ENCODE measurements at regions not wholly inside any gene's neighbourhood (a gene's known extent, or its start where the extent isn't known, plus 50 kb on each side); places are given as distances from the start of the nearest gene placed in this dataset.

DNA sequence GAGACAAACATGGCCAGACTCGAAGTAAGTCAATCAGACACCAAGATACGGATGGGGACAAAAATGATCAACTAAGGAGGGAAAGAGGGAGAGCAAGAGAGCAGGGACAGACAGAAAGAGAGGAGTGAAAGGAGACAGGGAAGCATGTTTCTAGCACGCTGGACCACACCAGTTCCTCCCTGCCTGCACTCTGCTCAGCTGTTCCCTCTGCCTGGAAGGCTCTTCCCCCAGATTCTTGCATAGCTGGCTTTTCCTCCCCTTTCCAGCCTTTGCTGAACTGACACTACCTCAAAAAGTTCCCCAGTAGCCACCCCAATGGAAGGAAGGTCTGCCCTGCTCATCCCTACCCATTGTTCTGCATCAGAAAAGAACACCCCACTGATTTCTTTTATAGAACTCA lies 185.9 kb downstream of the MAFB start:
- Histone ChIP-seq H3K4me2 (ENCODE audit: insufficient read depth in 1 of 2, low read depth in 2 of 2, low read length in 2 of 2) (no peak overlapping the region), H4K20me1 (replicated peaks in 1 of 2; ENCODE audit: control insufficient read depth in 1 of 2, insufficient read depth in 2 of 2, low read length in 2 of 2) (no peaks in the 10 kb centered on the region), H3K56ac (replicated peaks; ENCODE audit: insufficient read length, low read depth, low read length) (no peak overlapping the region), H3K27ac (ENCODE audit: low read depth, low read length) (no peak overlapping the region), H2BK15ac (ENCODE audit: low read length) (no peak overlapping the region), H3K27me3 (replicated peaks in 1 of 4; ENCODE audit: control insufficient read depth in 3 of 4, extremely low read depth in 1 of 4, insufficient read depth in 3 of 4, low read length in 3 of 4) (no peaks in the 10 kb centered on the region), H2AFZ (ENCODE audit: low read length) (peak overlapping the region; percentile 68; the same call in 1 of the 2 replicates), H4K91ac (replicated peaks; ENCODE audit: insufficient read length, low read length) (no peak overlapping the region), H3K79me2 (ENCODE audit: control insufficient read depth in 1 of 2, insufficient read depth in 2 of 2, low read length in 2 of 2) (no peaks in the 10 kb centered on the region), H3K9me3 (ENCODE audit: insufficient read depth in 2 of 2, low read depth in 1 of 2, low read length in 1 of 2) (no peaks in the 10 kb centered on the region), H4K5ac (ENCODE audit: insufficient read length, low read depth, low read length) (no peak overlapping the region), H3K23me2 (ENCODE audit: low read depth, low read length) (no peaks in the 10 kb centered on the region), H3K9ac (replicated peaks in 1 of 4; ENCODE audit: extremely low read depth in 1 of 4, low read depth in 3 of 4, low read length in 3 of 4) (no peak overlapping the region), H3K18ac (ENCODE audit: extremely low read depth, low read length) (no peak overlapping the region), H3K23ac (ENCODE audit: insufficient read length) (no peak overlapping the region), H2BK20ac (ENCODE audit: low read length) (no peak overlapping the region), H3K4me3 (ENCODE audit: extremely low read depth in 1 of 4, insufficient read depth in 2 of 4, low read depth in 3 of 4, low read length in 4 of 4) (no peak overlapping the region), H2BK12ac (ENCODE audit: low read depth, low read length) (no peak overlapping the region), H3K4me1 (replicated peaks in 1 of 4; ENCODE audit: control insufficient read depth in 3 of 4, insufficient read depth in 4 of 4, low read length in 3 of 4) (peaks cover 0 to 3% (median 0%) of the 10 kb centered on the region in 4 experiments; a peak in 4 of 7 replicates), H3K36me3 (ENCODE audit: control insufficient read depth in 2 of 4, insufficient read depth in 4 of 4, low read length in 3 of 4) (no peaks in the 10 kb centered on the region), H2BK5ac (ENCODE audit: low read depth, low read length) (no peak overlapping the region), H3K4ac (replicated peaks; ENCODE audit: insufficient read length, low read depth, low read length) (no peak overlapping the region), H2BK120ac (replicated peaks; ENCODE audit: low read depth, low read length) (no peak overlapping the region), H3K14ac (ENCODE audit: insufficient read length) (no peak overlapping the region), H3K79me1 (ENCODE audit: low read depth, low read length) (no peaks in the 10 kb centered on the region), H2AK5ac (ENCODE audit: low read depth, low read length) (no peak overlapping the region), H4K8ac (ENCODE audit: extremely low read depth, insufficient read depth, low read length) (no peak overlapping the region)
- FAIRE-seq (no peak), DNase-seq (ENCODE audit: low read depth in 1 of 2, low spot score in 2 of 2) (no peak)
- WGBS, 2 experiments (ENCODE audit: extremely low coverage in 1 of 2, insufficient coverage in 1 of 2, insufficient read length in 1 of 2, insufficient replicate concordance in 2 of 2, low coverage in 1 of 2, low lambda C conversion rate in 2 of 2, missing lambda C conversion rate in 1 of 2): 83% methylated on average over 2 of the region's 3 CpGs; no CpG with 5 or more reads in 1 of the 2 experiments
- TF ChIP-seq CTBP2 (IDR thresholded peaks at IDR 0.05; ENCODE audit: borderline replicate concordance, insufficient read depth, insufficient read length, low read length) (no peak), KDM5A (IDR thresholded peaks at IDR 0.05; ENCODE audit: low read length) (no peak), ZNF274 (IDR thresholded peaks at IDR 0.05; ENCODE audit: borderline replicate concordance, extremely low read depth, low read length) (no peak), SIN3A (conservative IDR thresholded peaks at IDR 0.05 in 1 of 2, IDR thresholded peaks at IDR 0.05 in 1 of 2; ENCODE audit: low read depth in 1 of 2, low read length in 2 of 2) (no peak), HDAC2 (IDR thresholded peaks at IDR 0.05; ENCODE audit: borderline replicate concordance in 1 of 2, low read depth in 2 of 2, low read length in 2 of 2) (no peak), CHD2 (IDR thresholded peaks at IDR 0.05; ENCODE audit: low read length) (no peak), SAP30 (IDR thresholded peaks at IDR 0.05; ENCODE audit: insufficient read depth, insufficient replicate concordance, low read length) (no peak), GABPA (IDR thresholded peaks at IDR 0.05; ENCODE audit: borderline replicate concordance, insufficient read depth, low read length) (no peak), EZH2 (IDR thresholded peaks at IDR 0.05; ENCODE audit: low read depth, low read length, severe bottlenecking) (no peak), TAF1 (IDR thresholded peaks at IDR 0.05; ENCODE audit: low read depth, low read length) (no peak)
- TF ChIP-seq, protein P1, sequence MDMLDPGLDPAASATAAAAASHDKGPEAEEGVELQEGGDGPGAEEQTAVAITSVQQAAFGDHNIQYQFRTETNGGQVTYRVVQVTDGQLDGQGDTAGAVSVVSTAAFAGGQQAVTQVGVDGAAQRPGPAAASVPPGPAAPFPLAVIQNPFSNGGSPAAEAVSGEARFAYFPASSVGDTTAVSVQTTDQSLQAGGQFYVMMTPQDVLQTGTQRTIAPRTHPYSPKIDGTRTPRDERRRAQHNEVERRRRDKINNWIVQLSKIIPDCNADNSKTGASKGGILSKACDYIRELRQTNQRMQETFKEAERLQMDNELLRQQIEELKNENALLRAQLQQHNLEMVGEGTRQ (IDR thresholded peaks at IDR 0.05; ENCODE audit: low read length): no peak
- POLR2A ChIA-PET (ENCODE audit: partially characterized antibody): interaction anchor here (0.6 kb wide), 1 partner anchor 616 kb away, joined by 3 read pairs; no protein-coding TSS in a partner anchor
- CTCF ChIA-PET (ENCODE audit: partially characterized antibody): interaction anchor here (1.2 kb wide), 1 partner anchor 17 kb away, joined by 3 read pairs; no protein-coding TSS in a partner anchor
